ENCODE measurements at regions not wholly inside any gene's neighbourhood (a gene's known extent, or its start where the extent isn't known, plus 50 kb on each side); places are given as distances from the start of the nearest gene placed in this dataset.

DNA sequence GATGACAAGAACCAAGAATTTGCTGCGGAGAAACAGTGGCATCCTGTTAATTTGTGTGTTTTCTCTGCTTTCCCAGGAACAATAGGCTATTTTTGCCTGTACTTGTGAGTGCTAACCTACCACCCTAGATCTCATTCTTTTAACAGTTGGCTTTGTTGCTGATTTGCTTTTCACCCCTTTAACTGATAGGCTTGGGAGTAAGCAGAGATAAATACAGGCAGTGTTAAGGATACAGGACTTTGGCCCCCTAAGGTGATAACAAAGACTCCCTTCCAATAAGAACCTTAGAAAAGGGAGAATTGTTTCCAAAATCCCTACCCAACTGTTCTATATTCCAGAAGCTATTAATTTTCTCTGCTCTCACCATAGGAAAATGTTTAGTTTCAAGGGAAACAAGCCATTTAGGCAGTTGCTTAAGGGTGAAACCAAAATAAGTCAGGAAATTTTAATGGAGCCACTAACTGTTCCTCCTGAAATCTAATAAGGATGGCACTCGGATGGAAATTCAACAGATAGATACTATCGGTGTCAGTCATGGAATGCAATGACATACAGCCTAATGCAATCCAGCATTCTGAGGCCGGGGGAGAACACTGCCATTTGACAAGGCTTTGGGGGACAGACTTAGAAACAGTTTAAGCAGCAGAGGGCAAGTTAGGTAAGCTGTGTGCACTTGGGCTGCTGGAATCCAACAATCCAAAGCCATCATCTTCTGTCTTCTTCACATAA is 238.8 kb downstream of the RNF152 start:
- in situ Hi-C loops (cut with MboI; ENCODE audit: low sequenced_read_pairs in 4 of 4) = no loop called here
- ATAC-seq = no peak
- DNase-seq = no peak
- Histone ChIP-seq H3K36me3 (no peaks in the 10 kb centered on the region), H3K27ac (no peak overlapping the region), H3K27me3 (no peaks in the 10 kb centered on the region), H3K4me1 (no peaks in the 10 kb centered on the region), H3K4me3 (no peak overlapping the region), H3K9me3 (no peaks in the 10 kb centered on the region)
- intact Hi-C loops (cut with DNase I; ENCODE audit: low total_unique reads) = no loop called here
- no peak for TF ChIP-seq POLR2A (IDR thresholded peaks at IDR 0.05)
- TF ChIP-seq, protein P1, sequence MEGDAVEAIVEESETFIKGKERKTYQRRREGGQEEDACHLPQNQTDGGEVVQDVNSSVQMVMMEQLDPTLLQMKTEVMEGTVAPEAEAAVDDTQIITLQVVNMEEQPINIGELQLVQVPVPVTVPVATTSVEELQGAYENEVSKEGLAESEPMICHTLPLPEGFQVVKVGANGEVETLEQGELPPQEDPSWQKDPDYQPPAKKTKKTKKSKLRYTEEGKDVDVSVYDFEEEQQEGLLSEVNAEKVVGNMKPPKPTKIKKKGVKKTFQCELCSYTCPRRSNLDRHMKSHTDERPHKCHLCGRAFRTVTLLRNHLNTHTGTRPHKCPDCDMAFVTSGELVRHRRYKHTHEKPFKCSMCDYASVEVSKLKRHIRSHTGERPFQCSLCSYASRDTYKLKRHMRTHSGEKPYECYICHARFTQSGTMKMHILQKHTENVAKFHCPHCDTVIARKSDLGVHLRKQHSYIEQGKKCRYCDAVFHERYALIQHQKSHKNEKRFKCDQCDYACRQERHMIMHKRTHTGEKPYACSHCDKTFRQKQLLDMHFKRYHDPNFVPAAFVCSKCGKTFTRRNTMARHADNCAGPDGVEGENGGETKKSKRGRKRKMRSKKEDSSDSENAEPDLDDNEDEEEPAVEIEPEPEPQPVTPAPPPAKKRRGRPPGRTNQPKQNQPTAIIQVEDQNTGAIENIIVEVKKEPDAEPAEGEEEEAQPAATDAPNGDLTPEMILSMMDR (IDR thresholded peaks at IDR 0.05 in 4 of 5, conservative IDR thresholded peaks at IDR 0.05 in 1 of 5) = no peak

GRCh38 chr18:61651880-61652268 is 240.9 kb downstream of the RNF152 start:
- Histone ChIP-seq H3K36me3 (no peaks in the 10 kb centered on the region), H3K4me1 (no peaks in the 10 kb centered on the region), H3K9me3 (no peaks in the 10 kb centered on the region), H3K27me3 (no peaks in the 10 kb centered on the region), H3K4me3 (no peak overlapping the region), H3K27ac (no peak overlapping the region)
- DNase-seq (no peak), ATAC-seq (no peak)
- TF ChIP-seq, protein P1 (IDR thresholded peaks at IDR 0.05 in 4 of 5, conservative IDR thresholded peaks at IDR 0.05 in 1 of 5) = no peak
- no peak for TF ChIP-seq POLR2A (IDR thresholded peaks at IDR 0.05)
- intact Hi-C loops (cut with DNase I; ENCODE audit: low total_unique reads) = no loop called here
- in situ Hi-C loops (cut with MboI; ENCODE audit: low sequenced_read_pairs in 4 of 4) = no loop called here

DNA sequence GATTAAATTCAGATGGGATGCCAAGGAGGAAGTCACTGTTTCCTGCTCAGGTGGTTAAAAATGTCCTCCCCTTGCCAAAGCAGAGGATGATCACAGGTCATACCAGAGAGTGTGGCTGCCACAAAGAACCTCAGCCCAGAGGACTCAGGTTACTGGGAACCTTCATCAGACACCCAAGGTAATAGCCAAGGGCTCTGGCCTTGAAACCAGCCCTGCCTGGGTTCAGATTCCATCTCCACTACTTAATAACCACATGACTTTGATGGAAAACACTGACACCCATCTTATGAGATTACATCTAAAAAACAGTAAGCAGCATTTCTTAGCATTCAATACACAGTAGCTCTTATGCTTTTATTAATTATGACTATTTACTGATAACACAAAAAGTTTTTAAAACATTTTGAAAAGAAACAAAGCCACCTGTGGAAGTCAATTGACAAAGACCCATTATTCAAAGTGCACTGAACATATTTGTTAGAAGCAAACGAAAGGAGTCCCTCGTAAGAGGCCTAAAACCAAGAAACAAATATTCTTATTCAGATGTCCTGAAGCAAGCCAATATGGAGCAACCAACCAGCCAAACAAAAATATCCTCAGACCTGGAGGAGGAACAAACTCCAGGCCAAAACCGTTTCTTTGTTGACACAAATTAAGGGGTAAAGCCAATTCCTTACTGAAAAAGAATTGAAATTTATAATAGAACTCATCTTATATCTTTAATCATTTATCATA is 241.5 kb downstream of the RNF152 start:
- TF ChIP-seq, protein P1 (IDR thresholded peaks at IDR 0.05 in 4 of 5, conservative IDR thresholded peaks at IDR 0.05 in 1 of 5) = no peak
- TF ChIP-seq POLR2A (IDR thresholded peaks at IDR 0.05) = no peak
- intact Hi-C loops (cut with DNase I; ENCODE audit: low total_unique reads) = no loop called here
- in situ Hi-C loops (cut with MboI; ENCODE audit: low sequenced_read_pairs in 4 of 4) = no loop called here

DNA sequence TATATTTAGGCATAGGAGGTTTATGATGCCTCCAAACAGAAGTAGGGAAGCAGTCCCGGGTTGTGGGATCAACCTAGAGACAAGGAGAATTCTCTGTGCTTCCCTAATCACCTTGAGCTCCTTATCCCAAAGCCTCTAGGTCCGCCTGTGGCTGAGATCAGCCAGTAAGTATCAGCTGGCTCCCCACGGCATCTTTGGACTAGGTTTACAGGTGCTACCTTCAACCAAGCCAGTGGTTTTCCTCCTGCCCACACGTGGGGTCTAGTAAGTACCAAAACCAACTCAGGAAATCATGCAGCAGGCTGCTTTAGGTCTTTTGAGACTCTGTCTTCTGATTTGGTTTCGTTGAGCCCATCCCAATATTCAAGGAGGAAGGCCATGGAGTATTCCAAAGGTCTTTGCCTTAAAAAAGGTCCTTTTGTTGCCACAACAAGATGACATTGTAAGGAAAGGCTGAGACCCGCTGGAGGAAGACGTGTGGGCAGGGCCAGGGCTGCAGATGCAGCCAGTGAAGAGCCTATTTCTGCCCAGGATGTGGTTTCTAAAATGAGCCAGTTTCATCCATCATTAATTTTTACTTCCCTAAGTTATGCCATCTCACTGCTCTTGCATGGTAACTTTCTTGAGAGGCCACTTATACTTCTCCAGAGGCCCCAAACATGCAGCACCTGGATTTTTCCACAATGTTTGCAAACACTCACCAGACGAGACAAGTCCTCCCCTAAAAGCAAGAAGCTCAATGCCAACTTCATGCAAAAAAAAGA is 248.7 kb downstream of the RNF152 start:
- no peaks in the 10 kb centered on the region for H3K27me3 ChIP-seq
- in situ Hi-C loops (cut with MboI; ENCODE audit: low sequenced_read_pairs in 4 of 4) = loop anchor here in 1 of 4 donors (25.0 kb wide), 1 partner anchor 243 kb away; the partner anchor contains the start of gene RNF152
- TF ChIP-seq, protein P1 (IDR thresholded peaks at IDR 0.05 in 4 of 5, conservative IDR thresholded peaks at IDR 0.05 in 1 of 5) = no peak
- TF ChIP-seq POLR2A (IDR thresholded peaks at IDR 0.05) = no peak
- no peaks in the 10 kb centered on the region for H3K9me3 ChIP-seq
- no peak for ATAC-seq
- no peak overlapping the region for H3K4me3 ChIP-seq
- H3K4me1 ChIP-seq = no peaks in the 10 kb centered on the region
- DNase-seq = no peak
- H3K27ac ChIP-seq = no peak overlapping the region
- H3K36me3 ChIP-seq = no peaks in the 10 kb centered on the region
- intact Hi-C loops (cut with DNase I; ENCODE audit: low total_unique reads) = no loop called here

More for the DNA sequence above, 241.5 kb downstream of the RNF152 start:
- Histone ChIP-seq H3K36me3 (no peaks in the 10 kb centered on the region), H3K4me3 (no peak overlapping the region), H3K27me3 (no peaks in the 10 kb centered on the region), H3K4me1 (no peaks in the 10 kb centered on the region), H3K27ac (no peak overlapping the region), H3K9me3 (no peaks in the 10 kb centered on the region)
- DNase-seq (no peak), ATAC-seq (no peak)

Data from gastrocnemius medialis (tissue), 4 donors.